Motor neuron (in vitro differentiated cells): ENCODE measurements at regions not wholly inside any gene's neighbourhood (a gene's known extent, or its start where the extent isn't known, plus 50 kb on each side); places are given as distances from the start of the nearest gene placed in this dataset.

Experiments
- ATAC-seq, 8 experiments: fragments of 200-7000 bp; cut with Tn5 transposase; replicated peaks in 6 of 8; 2 replicates each; pipeline ENCODE4 v1.8.0; 2021; ENCODE audit warnings: mild to moderate bottlenecking in 8 of 8, moderate library complexity in 8 of 8
- H3K27ac ChIP-seq, 2 donors: fragments of 250-450 bp; sonication (Bioruptor Pico); 2 replicates each; pipeline ENCODE4 v1.9.0; 2021; ENCODE audit warnings: antibody characterized with exemption in 2 of 2, mild to moderate bottlenecking in 2 of 2, moderate library complexity in 1 of 2
- H3K4me1 ChIP-seq, 2 donors: fragments of 250-450 bp; sonication (Bioruptor Pico); replicated peaks in 1 of 2; 2 replicates each; pipeline ENCODE4 v1.6.1; 2021; ENCODE audit warnings: antibody characterized with exemption in 2 of 2, mild to moderate bottlenecking in 2 of 2, moderate library complexity in 1 of 2
- H3K4me3 ChIP-seq, 5 donors: fragments of 250-450 bp; sonication (Bioruptor Pico); 2 replicates each; pipeline ENCODE4 v1.9.0; 2021; ENCODE audit warnings: antibody characterized with exemption in 5 of 5, mild to moderate bottlenecking in 5 of 5, moderate library complexity in 4 of 5
- WGBS, 10 experiments: fragments of 450-650 bp; shearing (Covaris generic); methylation state at CpG; one replicate each; pipeline ENCODE4 v1.0.0; 2022; 5-methylcytosine and 5-hydroxymethylcytosine counted together
- in situ Hi-C, 9 experiments: fragments of 400-800 bp; cut with MboI; loops; one replicate each; pipeline ENCODE4 v1.15.0; 2021; ENCODE audit warnings: low sequenced_read_pairs in 9 of 9, low pct_unique_long_range_greater_than_20kb in 2 of 9; ENCODE audit not compliant: unreplicated experiment in 9 of 9

GRCh38 chr20:39100691-39101090 lies 138.5 kb downstream of the DHX35 start:
- in situ Hi-C loops = loop anchor here in 7 of 9 experiments (25.0 kb wide), 5 partner anchors 162 to 1862 kb away; partner anchors contain the start of gene MAFB (in 5 of the 7)
- peak in 1 of 8 experiments; percentile 52 for ATAC-seq
- 0 to 66% (median 47%) methylated on average over 1 to 6 of the region's 6 CpGs; no CpG with 5 or more reads in 2 of the 10 experiments for WGBS, 10 experiments
- H3K4me3 ChIP-seq = no peak overlapping the region
- peaks cover 11 to 30% of the 10 kb centered on the region in 2 donors for H3K4me1 ChIP-seq
- H3K27ac ChIP-seq = no peak overlapping the region

GRCh38 chr20:39097889-39098288 lies 135.7 kb downstream of the DHX35 start:
- in situ Hi-C loops = no loop called here
- Histone ChIP-seq H3K4me1 (peaks cover 14 to 32% of the 10 kb centered on the region in 2 donors), H3K4me3 (no peak overlapping the region), H3K27ac (no peak overlapping the region)
- WGBS, 10 experiments = 0 to 82% (median 59%) methylated on average over 1 to 2 of the region's 3 CpGs; no CpG with 5 or more reads in 4 of the 10 experiments
- ATAC-seq = no peak

- 80 to 83% methylated on average over 1 of the region's 1 CpG; no CpG with 5 or more reads in 8 of the 10 experiments for WGBS, 10 experiments
- no peak overlapping the region for H3K4me3 ChIP-seq
- ATAC-seq = peak in 5 of 8 experiments; percentile 45 to 73 (median 63)
- H3K27ac ChIP-seq = no peak overlapping the region
- H3K4me1 ChIP-seq = peaks cover 20 to 34% of the 10 kb centered on the region in 2 donors
- in situ Hi-C loops = no loop called here
Measured at GRCh38 chr20:39095870-39096269, 133.7 kb downstream of the DHX35 start.

- H3K4me1 ChIP-seq = peaks cover 26 to 39% of the 10 kb centered on the region in 2 donors
- no peak overlapping the region for H3K4me3 ChIP-seq
- in situ Hi-C loops = no loop called here
- WGBS, 10 experiments = 60 to 100% (median 80%) methylated on average over 1 of the region's 1 CpG; no CpG with 5 or more reads in 5 of the 10 experiments
- no peak for ATAC-seq
- no peak overlapping the region for H3K27ac ChIP-seq
Measured at GRCh38 chr20:39094391-39094790, 132.2 kb downstream of the DHX35 start.

- in situ Hi-C loops = no loop called here
- 25 to 80% (median 49%) methylated on average over 1 to 3 of the region's 3 CpGs; no CpG with 5 or more reads in 4 of the 10 experiments for WGBS, 10 experiments
- Histone ChIP-seq H3K4me1 (peaks cover 27 to 30% of the 10 kb centered on the region in 2 donors), H3K4me3 (no peak overlapping the region), H3K27ac (no peak overlapping the region)
- no peak for ATAC-seq
Measured at GRCh38 chr20:39092733-39093410, 130.7 kb downstream of the DHX35 start.

GRCh38 chr20:39090906-39091305 lies 128.8 kb downstream of the DHX35 start:
- ATAC-seq = peak in 2 of 8 experiments; percentile 39 to 53
- in situ Hi-C loops = no loop called here

GRCh38 chr20:39089797-39090196 lies 127.7 kb downstream of the DHX35 start:
- H3K4me1 ChIP-seq = peaks cover 18% of the 10 kb centered on the region in 2 donors

More at GRCh38 chr20:39090906-39091305, 128.8 kb downstream of the DHX35 start:
- Histone ChIP-seq H3K4me1 (peaks cover 22 to 23% of the 10 kb centered on the region in 2 donors), H3K27ac (no peak overlapping the region), H3K4me3 (no peak overlapping the region)
- WGBS, 10 experiments = 0 to 43% (median 21%) methylated on average over 1 to 4 of the region's 5 CpGs; no CpG with 5 or more reads in 2 of the 10 experiments

More at GRCh38 chr20:39089797-39090196, 127.7 kb downstream of the DHX35 start:
- 0 to 88% (median 67%) methylated on average over 1 of the region's 1 CpG; no CpG with 5 or more reads in 3 of the 10 experiments for WGBS, 10 experiments
- H3K27ac ChIP-seq = no peak overlapping the region
- ATAC-seq = no peak
- in situ Hi-C loops = no loop called here
- no peak overlapping the region for H3K4me3 ChIP-seq
